ENCODE measurements at regions not wholly inside any gene's neighbourhood (a gene's known extent, or its start where the extent isn't known, plus 50 kb on each side); places are given as distances from the start of the nearest gene placed in this dataset.
"Not testable (repeated sequence)": the region's sequence is repeated elsewhere in the genome, so short reads cannot be mapped to it uniquely, and the experiment has no call there.

GRCh38 chr13:105848494-105848893, 687.0 kb downstream of the EFNB2 start:
- H3K4me3 Mint-ChIP-seq = no peak overlapping the region
- TF ChIP-seq CTCF (IDR thresholded peaks at IDR 0.05) = no peak
- DNase-seq = no peak
- peaks cover 5% of the 10 kb centered on the region; the same call in 1 of the 2 replicates for H3K9me3 Mint-ChIP-seq
- peaks cover 4% of the 10 kb centered on the region for H3K27me3 Mint-ChIP-seq (ENCODE audit: insufficient read depth)
- no peak overlapping the region for H3K27ac Mint-ChIP-seq
- no peaks in the 10 kb centered on the region; the same call in 1 of the 2 replicates for H3K36me3 Mint-ChIP-seq (ENCODE audit: low read depth)
- H3K4me1 Mint-ChIP-seq (ENCODE audit: low read depth) = no peaks in the 10 kb centered on the region

GRCh38 chr13:105847527-105848291, 687.8 kb downstream of the EFNB2 start:
- peaks cover 4% of the 10 kb centered on the region for H3K27me3 Mint-ChIP-seq (ENCODE audit: insufficient read depth)
- no peak overlapping the region for H3K27ac Mint-ChIP-seq
- no peak for DNase-seq
- no peak overlapping the region for H3K4me3 Mint-ChIP-seq
- no peak for TF ChIP-seq CTCF (IDR thresholded peaks at IDR 0.05)
- H3K4me1 Mint-ChIP-seq (ENCODE audit: low read depth) = no peaks in the 10 kb centered on the region
- H3K36me3 Mint-ChIP-seq (ENCODE audit: low read depth) = no peaks in the 10 kb centered on the region; the same call in 1 of the 2 replicates
- peaks cover 5% of the 10 kb centered on the region; the same call in 1 of the 2 replicates for H3K9me3 Mint-ChIP-seq

GRCh38 chr13:105846923-105847322, 688.5 kb downstream of the EFNB2 start:
- Mint-ChIP-seq H3K4me1 (ENCODE audit: low read depth) (no peaks in the 10 kb centered on the region), H3K36me3 (ENCODE audit: low read depth) (no peaks in the 10 kb centered on the region; the same call in 1 of the 2 replicates), H3K27ac (no peak overlapping the region), H3K9me3 (peaks cover 5% of the 10 kb centered on the region; the same call in 1 of the 2 replicates), H3K27me3 (ENCODE audit: insufficient read depth) (peaks cover 3% of the 10 kb centered on the region; the same call in 1 of the 2 replicates), H3K4me3 (no peak overlapping the region)
- no peak for DNase-seq
- TF ChIP-seq CTCF (IDR thresholded peaks at IDR 0.05) = no peak

GRCh38 chr13:105841286-105841685, 694.2 kb downstream of the EFNB2 start:
- peaks cover 9% of the 10 kb centered on the region; the same call in 1 of the 2 replicates for H3K9me3 Mint-ChIP-seq
- peaks cover 3% of the 10 kb centered on the region; the same call in 1 of the 2 replicates for H3K36me3 Mint-ChIP-seq (ENCODE audit: low read depth)
- H3K27ac Mint-ChIP-seq = no peak overlapping the region
- peaks cover 5% of the 10 kb centered on the region; the same call in 1 of the 2 replicates for H3K4me1 Mint-ChIP-seq (ENCODE audit: low read depth)
- no peak overlapping the region for H3K4me3 Mint-ChIP-seq
- no peak for TF ChIP-seq CTCF (IDR thresholded peaks at IDR 0.05)
- no peak for DNase-seq
- peaks cover 10% of the 10 kb centered on the region for H3K27me3 Mint-ChIP-seq (ENCODE audit: insufficient read depth)

GRCh38 chr13:105838231-105838630, 697.2 kb downstream of the EFNB2 start:
- no peak overlapping the region for H3K27ac Mint-ChIP-seq
- peaks cover 10% of the 10 kb centered on the region for H3K27me3 Mint-ChIP-seq (ENCODE audit: insufficient read depth)
- no peak for TF ChIP-seq CTCF (IDR thresholded peaks at IDR 0.05)
- peak overlapping the region; percentile 10; the same call in 1 of the 2 replicates for H3K4me3 Mint-ChIP-seq
- peaks cover 3% of the 10 kb centered on the region; the same call in 1 of the 2 replicates for H3K36me3 Mint-ChIP-seq (ENCODE audit: low read depth)
- H3K9me3 Mint-ChIP-seq = peaks cover 4% of the 10 kb centered on the region; the same call in 1 of the 2 replicates
- H3K4me1 Mint-ChIP-seq (ENCODE audit: low read depth) = peaks cover 5% of the 10 kb centered on the region; the same call in 1 of the 2 replicates
- no peak for DNase-seq

- H3K9me3 Mint-ChIP-seq; DNase-seq; H3K27me3 Mint-ChIP-seq (ENCODE audit: insufficient read depth); H3K27ac Mint-ChIP-seq; H3K4me1 Mint-ChIP-seq (ENCODE audit: low read depth); H3K36me3 Mint-ChIP-seq (ENCODE audit: low read depth); H3K4me3 Mint-ChIP-seq: not testable (repeated sequence)
Measured at GRCh38 chr13:105837295-105837694, 698.2 kb downstream of the EFNB2 start.
